HEK293T (cell line): ENCODE measurements at regions not wholly inside any gene's neighbourhood (a gene's known extent, or its start where the extent isn't known, plus 50 kb on each side); places are given as distances from the start of the nearest gene placed in this dataset.

Source experiments
- CTCF ChIA-PET: fragments of 350-600 bp; formaldehyde crosslinking; extraction: SDS; loops from one replicate; lab custom pipeline; 2021; ENCODE audit warnings: antibody characterized with exemption, inconsistent platforms; lab: Yijun Ruan, JAX
- POLR2A ChIA-PET: fragments of 350-600 bp; formaldehyde crosslinking; extraction: SDS; loops from one replicate; lab custom pipeline; 2020; ENCODE audit warnings: antibody characterized with exemption, inconsistent platforms; lab: Yijun Ruan, JAX
- DNase-seq: peaks from one replicate; pipeline ENCODE4 v3.0.0; 2012; ENCODE audit warnings: mixed read lengths; ENCODE audit errors: extremely low spot score
- ARNT ChIP-seq: fragments of 450-650 bp; IDR thresholded peaks from 2 replicates; pipeline ENCODE4 v1.6.1; 2017; ENCODE audit warnings: mild to moderate bottlenecking
- BHLHE40 ChIP-seq: fragments of 450-650 bp; IDR thresholded peaks from 2 replicates; pipeline ENCODE4 v1.6.1; 2016; ENCODE audit warnings: mild to moderate bottlenecking, moderate library complexity, borderline replicate concordance
- CTBP1 ChIP-seq: fragments of 450-650 bp; IDR thresholded peaks from 2 replicates; pipeline ENCODE4 v1.6.1; 2016; ENCODE audit warnings: borderline replicate concordance
- ELF4 ChIP-seq: fragments of 450-650 bp; IDR thresholded peaks from 2 replicates; pipeline ENCODE4 v1.6.1; 2017; ENCODE audit warnings: antibody characterized with exemption
- FOXA1 ChIP-seq: fragments of 450-650 bp; IDR thresholded peaks from 2 replicates; pipeline ENCODE4 v1.6.1; 2016; ENCODE audit warnings: mild to moderate bottlenecking
- FOXK2 ChIP-seq: fragments of 450-650 bp; IDR thresholded peaks from 2 replicates; pipeline ENCODE4 v1.6.1; 2016; ENCODE audit warnings: mild to moderate bottlenecking
- FOXM1 ChIP-seq: fragments of 450-650 bp; IDR thresholded peaks from 2 replicates; pipeline ENCODE4 v1.6.1; 2017; ENCODE audit warnings: mild to moderate bottlenecking, borderline replicate concordance
- HDGF ChIP-seq: fragments of 450-650 bp; IDR thresholded peaks from 2 replicates; pipeline ENCODE4 v1.6.1; 2017; ENCODE audit warnings: antibody characterized with exemption, borderline replicate concordance
- L3MBTL2 ChIP-seq: fragments of 450-650 bp; conservative IDR thresholded peaks from 2 replicates; pipeline ENCODE4 v1.6.1; 2016; ENCODE audit warnings: mild to moderate bottlenecking
- LEF1 ChIP-seq: fragments of 450-650 bp; IDR thresholded peaks from 2 replicates; pipeline ENCODE4 v1.6.1; 2017; ENCODE audit warnings: mild to moderate bottlenecking, borderline replicate concordance
- NFRKB ChIP-seq: fragments of 450-650 bp; IDR thresholded peaks from 2 replicates; pipeline ENCODE4 v1.6.1; 2016; ENCODE audit warnings: mild to moderate bottlenecking, moderate library complexity
- SP1 ChIP-seq: fragments of 450-650 bp; IDR thresholded peaks from 2 replicates; pipeline ENCODE4 v1.6.1; 2017
- SUZ12 ChIP-seq: fragments of 450-650 bp; IDR thresholded peaks from 2 replicates; pipeline ENCODE4 v1.6.1; 2016; ENCODE audit warnings: mild to moderate bottlenecking
- TARDBP ChIP-seq: fragments of 450-650 bp; IDR thresholded peaks from 2 replicates; pipeline ENCODE4 v1.6.1; 2016
- ZNF384 ChIP-seq: fragments of 450-650 bp; IDR thresholded peaks from 2 replicates; pipeline ENCODE4 v1.6.1; 2016
- TF ChIP-seq, protein P1 (sequence below): fragments of 450-650 bp; IDR thresholded peaks from 2 replicates; pipeline ENCODE4 v1.6.1; 2016

DNA sequence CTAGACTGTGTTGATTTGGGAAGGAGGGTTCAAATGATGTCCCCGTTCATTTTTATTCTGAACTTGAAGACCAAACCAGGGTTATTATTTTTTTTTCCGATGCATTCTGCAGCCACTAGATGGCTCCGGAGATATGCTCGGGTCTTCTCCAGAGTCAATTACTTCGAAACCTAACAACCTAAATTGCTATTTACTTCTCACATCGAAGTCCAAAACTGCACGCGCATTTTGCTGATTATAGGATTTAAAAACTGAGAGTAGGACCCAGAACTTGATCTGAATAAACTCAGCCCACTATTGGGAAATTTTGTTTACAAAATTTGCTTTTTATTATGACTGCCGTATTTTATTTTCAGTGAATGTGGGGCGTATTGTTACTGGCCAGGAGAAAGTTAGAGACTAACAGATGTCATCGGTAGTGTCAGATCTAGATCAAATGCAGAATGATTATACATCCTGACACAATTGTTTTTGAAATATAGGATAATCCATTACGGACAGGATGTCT is 263.8 kb downstream of the HS3ST3A1 start:
- peak; percentile 45 for DNase-seq
- POLR2A ChIA-PET: no interaction called here
- TF ChIP-seq FOXA1 (no peak), FOXK2 (no peak), ZNF384 (no peak), LEF1 (no peak), NFRKB (no peak), HDGF (no peak), ARNT (no peak), L3MBTL2 (no peak), TARDBP (no peak)
- CTCF ChIA-PET: interaction anchor here (0.6 to 0.7 kb wide), 2 partner anchors 123 to 255 kb away, joined by 3 to 5 read pairs; no protein-coding TSS in a partner anchor

DNA sequence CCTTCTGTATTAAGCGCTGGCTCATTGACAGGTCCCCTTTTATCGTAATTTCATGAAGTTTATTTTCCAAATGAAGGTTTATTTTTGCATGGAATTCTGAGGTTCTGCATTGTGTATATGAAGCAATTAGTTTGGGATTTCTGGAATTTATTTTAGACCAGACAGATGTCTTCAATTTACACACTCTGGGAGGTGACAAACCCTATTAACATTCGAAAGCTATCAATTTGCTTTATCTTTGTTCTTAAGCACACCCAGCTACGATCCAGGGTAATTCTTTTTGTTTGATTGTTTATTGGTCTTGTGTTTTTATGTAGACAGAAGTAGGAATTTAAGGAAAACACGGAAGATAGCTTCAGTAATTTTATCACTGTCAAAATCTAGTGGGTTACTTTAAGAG is 264.6 kb downstream of the HS3ST3A1 start:
- TF ChIP-seq TARDBP (no peak), ARNT (no peak), ZNF384 (no peak), NFRKB (no peak)
- TF ChIP-seq, protein P1, sequence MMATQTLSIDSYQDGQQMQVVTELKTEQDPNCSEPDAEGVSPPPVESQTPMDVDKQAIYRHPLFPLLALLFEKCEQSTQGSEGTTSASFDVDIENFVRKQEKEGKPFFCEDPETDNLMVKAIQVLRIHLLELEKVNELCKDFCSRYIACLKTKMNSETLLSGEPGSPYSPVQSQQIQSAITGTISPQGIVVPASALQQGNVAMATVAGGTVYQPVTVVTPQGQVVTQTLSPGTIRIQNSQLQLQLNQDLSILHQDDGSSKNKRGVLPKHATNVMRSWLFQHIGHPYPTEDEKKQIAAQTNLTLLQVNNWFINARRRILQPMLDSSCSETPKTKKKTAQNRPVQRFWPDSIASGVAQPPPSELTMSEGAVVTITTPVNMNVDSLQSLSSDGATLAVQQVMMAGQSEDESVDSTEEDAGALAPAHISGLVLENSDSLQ: no peak
- ChIA-PET POLR2A (no interaction called here), CTCF (interaction anchor here (0.6 to 0.7 kb wide), 2 partner anchors 123 to 958 kb away, joined by 5 to 6 read pairs; no protein-coding TSS in a partner anchor)
- DNase-seq: no peak

DNA sequence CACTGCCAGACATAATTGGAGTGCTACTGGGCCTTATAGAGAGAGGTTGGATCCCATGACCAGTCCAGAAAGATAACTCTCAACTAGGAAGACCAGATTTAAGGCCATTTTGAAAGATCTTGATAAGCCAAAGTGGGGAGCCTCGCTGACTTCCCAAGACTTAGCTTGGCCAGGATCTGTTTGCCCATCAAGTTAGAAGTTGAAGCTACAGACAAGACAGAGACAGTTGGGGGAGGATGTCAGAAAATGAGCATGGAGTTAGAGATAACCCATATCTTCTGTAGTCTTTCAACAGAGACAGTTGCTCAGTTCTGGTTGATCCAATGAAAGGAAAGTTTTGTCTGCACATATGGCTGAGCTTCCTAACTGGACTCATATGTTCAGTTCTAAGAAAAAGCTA is 267.4 kb downstream of the HS3ST3A1 start:
- CTCF ChIA-PET: no interaction called here
- POLR2A ChIA-PET: no interaction called here
- no peak for DNase-seq
- TF ChIP-seq BHLHE40 (no peak), LEF1 (no peak), SP1 (no peak), L3MBTL2 (no peak), ARNT (no peak), ZNF384 (no peak), TARDBP (no peak), FOXA1 (no peak), ELF4 (no peak), SUZ12 (no peak), CTBP1 (no peak), NFRKB (no peak), FOXM1 (no peak), HDGF (no peak), FOXK2 (no peak)
- TF ChIP-seq, protein P1: no peak

DNA sequence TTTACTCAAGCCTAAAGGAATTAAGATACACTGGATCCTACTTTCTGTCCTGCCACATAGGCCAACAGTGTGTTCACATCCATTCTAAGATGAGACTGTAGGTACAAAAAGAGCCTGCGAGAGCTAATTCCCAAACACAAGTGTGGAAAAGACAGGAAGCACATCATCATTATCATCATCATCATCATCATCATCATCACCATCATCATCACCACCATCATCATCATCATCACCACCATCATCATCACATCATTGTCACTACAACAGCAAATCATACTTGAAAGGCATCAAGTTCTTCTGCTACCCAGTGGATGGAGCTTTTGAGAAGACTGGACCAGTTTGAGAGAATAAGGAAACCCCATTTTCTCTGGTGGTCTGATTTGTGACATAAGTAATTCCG is 268.1 kb downstream of the HS3ST3A1 start:
- ChIA-PET CTCF (no interaction called here), POLR2A (no interaction called here)
- TF ChIP-seq ARNT (no peak), L3MBTL2 (no peak)
- DNase-seq: no peak

DNA sequence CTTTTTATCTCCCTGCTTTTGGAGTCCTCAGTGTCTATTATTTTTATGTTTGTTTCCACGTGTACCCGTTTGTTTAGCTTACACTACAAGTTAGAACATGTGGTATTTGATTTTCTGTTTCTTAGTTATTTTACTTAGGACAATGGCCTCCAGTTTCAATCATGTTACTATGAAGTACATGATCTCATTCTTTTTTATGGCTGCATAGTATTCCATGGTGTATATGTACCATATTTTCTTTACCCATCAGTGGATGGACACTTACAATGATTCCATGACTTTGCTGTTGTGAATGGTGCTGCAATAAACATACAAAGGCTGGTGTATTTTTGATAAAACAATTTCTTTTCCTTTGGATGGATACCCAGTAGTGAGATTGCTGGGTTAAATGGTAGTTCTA is 269.5 kb downstream of the HS3ST3A1 start:
- no peak for DNase-seq
- TF ChIP-seq TARDBP (no peak), SUZ12 (no peak), FOXA1 (no peak), BHLHE40 (no peak), SP1 (no peak), ZNF384 (no peak), LEF1 (no peak), FOXM1 (no peak), NFRKB (no peak), CTBP1 (no peak), ELF4 (no peak), L3MBTL2 (no peak), ARNT (no peak)
- TF ChIP-seq, protein P1: no peak
- ChIA-PET POLR2A (no interaction called here), CTCF (no interaction called here)

DNA sequence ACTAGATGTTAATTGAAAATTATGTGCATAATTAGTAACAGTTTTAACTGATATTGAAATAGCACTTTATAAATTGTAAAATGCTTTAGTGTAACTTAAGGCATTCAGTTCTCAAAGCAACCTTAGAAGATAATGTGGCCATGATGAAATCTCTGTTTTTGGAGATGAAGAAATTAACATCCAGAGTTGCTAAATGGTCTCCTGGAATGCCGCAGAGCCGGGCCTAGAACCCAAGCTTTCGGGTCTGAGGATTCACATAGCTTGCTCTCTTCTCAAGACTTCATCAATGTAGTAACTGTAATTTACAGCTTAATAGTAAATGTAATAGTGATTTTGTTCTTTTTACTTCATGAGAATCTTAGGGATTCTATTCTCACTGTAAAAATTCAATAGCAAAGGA is 272.3 kb downstream of the HS3ST3A1 start:
- ChIA-PET CTCF (interaction anchor here (0.6 kb wide), 2 partner anchors 552 to 587 kb away, joined by 3 read pairs; no protein-coding TSS in a partner anchor), POLR2A (no interaction called here)
- TF ChIP-seq FOXM1 (no peak), NFRKB (no peak), FOXK2 (no peak), ARNT (no peak), SP1 (no peak)
- DNase-seq: no peak

DNA sequence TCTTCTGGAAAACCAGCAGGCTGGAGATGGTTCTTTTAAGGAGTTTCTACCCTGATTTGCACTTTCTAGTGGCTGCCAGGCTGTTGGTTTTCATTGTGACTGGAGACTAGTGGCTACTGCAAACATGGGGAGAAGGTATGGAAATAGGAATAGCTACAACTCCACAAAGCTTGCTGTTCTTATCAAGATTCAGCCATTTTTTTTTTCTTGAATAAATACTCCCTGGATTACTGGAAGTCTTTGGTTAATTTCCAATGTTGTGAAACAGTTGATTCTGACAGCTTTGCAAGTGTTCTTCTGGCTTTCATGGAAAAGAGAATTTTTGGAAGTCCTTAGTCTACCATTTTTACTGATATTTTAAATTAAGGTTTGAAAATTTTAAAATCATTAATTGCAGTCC is 277.7 kb downstream of the HS3ST3A1 start:
- ChIA-PET CTCF (no interaction called here), POLR2A (no interaction called here)
- no peak for DNase-seq
- TF ChIP-seq CTBP1 (no peak), SP1 (no peak), HDGF (no peak), ARNT (no peak), BHLHE40 (no peak), NFRKB (no peak), ELF4 (no peak), FOXA1 (no peak), FOXM1 (no peak), TARDBP (no peak), LEF1 (no peak), ZNF384 (no peak), FOXK2 (no peak), SUZ12 (no peak), L3MBTL2 (no peak)
- TF ChIP-seq, protein P1: no peak
